Gastrocnemius medialis (tissue), 4 donors: ENCODE measurements at regions not wholly inside any gene's neighbourhood (a gene's known extent, or its start where the extent isn't known, plus 50 kb on each side); places are given as distances from the start of the nearest gene placed in this dataset.

ENCODE experiments used
- ATAC-seq, 2 donors: fragments of 150-250 bp; one replicate each; pipeline ENCODE4 v1.9.1; 2016
- DNase-seq, 2 donors: peaks; one replicate each; pipeline ENCODE4 v3.0.0-alpha.2; 2019
- H3K27ac ChIP-seq, 4 donors: fragments of 200-600 bp; sonication (generic); 1 replicate in 1 of 4; 2 replicates in 3 of 4; pipeline ENCODE4 v1.5.1; 2016 to 2018; ENCODE audit warnings: mild to moderate bottlenecking in 2 of 4, moderate library complexity in 1 of 4
- H3K27me3 ChIP-seq, 3 donors: fragments of 200-600 bp; sonication (generic) in 2 of 3; 1 replicate in 1 of 3; 2 replicates in 2 of 3; pipeline versions ENCODE4 v1.5.1 to v1.6.0; 2016 to 2019; ENCODE audit warnings: mild to moderate bottlenecking in 1 of 3, moderate library complexity in 1 of 3
- H3K36me3 ChIP-seq, 2 donors: fragments of 200-600 bp; sonication (generic) in 1 of 2; one replicate each; pipeline ENCODE4 v1.5.1; 2017 to 2018
- H3K4me1 ChIP-seq, 2 donors: fragments of 200-600 bp; sonication (generic) in 1 of 2; one replicate each; pipeline ENCODE4 v1.5.1; 2016 to 2017; ENCODE audit warnings: mild to moderate bottlenecking in 2 of 2
- H3K4me3 ChIP-seq, 4 donors: fragments of 200-600 bp; sonication (generic) in 3 of 4; 1 replicate in 1 of 4; 2 replicates in 3 of 4; pipeline ENCODE4 v1.5.1; 2016 to 2019; ENCODE audit warnings: mild to moderate bottlenecking in 2 of 4
- H3K9me3 ChIP-seq, 3 donors: fragments of 200-600 bp; sonication (generic) in 2 of 3; 1 replicate in 1 of 3; 2 replicates in 2 of 3; pipeline ENCODE4 v1.5.1; 2016 to 2019
- CTCF ChIP-seq, 5 experiments: fragments of 450-650 bp in 3 of 5; fragments of 200-600 bp in 2 of 5; sonication (generic) in 2 of 5; IDR thresholded peaks in 4 of 5; conservative IDR thresholded peaks in 1 of 5; 1 replicate in 4 of 5; 2 replicates in 1 of 5; pipeline ENCODE4 v1.5.1; 2016 to 2019; ENCODE audit warnings: antibody characterized with exemption in 5 of 5, mild to moderate bottlenecking in 3 of 5, moderate library complexity in 3 of 5
- POLR2A ChIP-seq, 2 donors: fragments of 450-650 bp; IDR thresholded peaks; one replicate each; pipeline ENCODE4 v1.6.1; 2017; ENCODE audit warnings: antibody characterized with exemption in 2 of 2, mild to moderate bottlenecking in 2 of 2, moderate library complexity in 2 of 2
- in situ Hi-C, 4 donors: fragments of 200-750 bp; cut with MboI; loops; one replicate each; pipeline versions ENCODE4 v1.15.0 to v1.8.0; 2017; ENCODE audit warnings: low sequenced_read_pairs in 4 of 4
- intact Hi-C: fragments of 100-400 bp; cut with DNase I; formaldehyde crosslinking; loops from one replicate; pipeline ENCODE4 v1.15.1; 2023; ENCODE audit warnings: low total_unique reads

GRCh38 chr12:132379996-132380395 lies 50.6 kb upstream of the GALNT9 start:
- DNase-seq = no peak
- Histone ChIP-seq H3K4me1 (no peaks in the 10 kb centered on the region), H3K9me3 (no peaks in the 10 kb centered on the region), H3K27me3 (peaks cover 44 to 60% (median 48%) of the 10 kb centered on the region in 3 donors), H3K27ac (no peak overlapping the region), H3K36me3 (no peaks in the 10 kb centered on the region), H3K4me3 (no peak overlapping the region)
- no peak for ATAC-seq
- intact Hi-C loops = no loop called here
- no peak for TF ChIP-seq CTCF (IDR thresholded peaks at IDR 0.05 in 4 of 5, conservative IDR thresholded peaks at IDR 0.05 in 1 of 5)
- no peak for TF ChIP-seq POLR2A (IDR thresholded peaks at IDR 0.05)
- in situ Hi-C loops = loop anchor here in 1 of 4 donors (25.0 kb wide), 1 partner anchor 93 kb away; no protein-coding TSS in a partner anchor

GRCh38 chr12:132379576-132379975 lies 50.2 kb upstream of the GALNT9 start:
- H3K27me3 ChIP-seq = peaks cover 48 to 63% (median 52%) of the 10 kb centered on the region in 3 donors
- ATAC-seq (no peak), DNase-seq (no peak)

More at GRCh38 chr12:132379576-132379975, 50.2 kb upstream of the GALNT9 start:
- Histone ChIP-seq H3K9me3 (no peaks in the 10 kb centered on the region), H3K4me1 (no peaks in the 10 kb centered on the region), H3K27ac (no peak overlapping the region), H3K4me3 (no peak overlapping the region), H3K36me3 (no peaks in the 10 kb centered on the region)
- TF ChIP-seq CTCF (IDR thresholded peaks at IDR 0.05 in 4 of 5, conservative IDR thresholded peaks at IDR 0.05 in 1 of 5) (no peak), POLR2A (IDR thresholded peaks at IDR 0.05) (no peak)
- in situ Hi-C loops = loop anchor here in 1 of 4 donors (25.0 kb wide), 1 partner anchor 92 kb away; no protein-coding TSS in a partner anchor
- intact Hi-C loops = no loop called here
